ENCODE measurements at regions not wholly inside any gene's neighbourhood (a gene's known extent, or its start where the extent isn't known, plus 50 kb on each side); places are given as distances from the start of the nearest gene placed in this dataset.
"Not testable (repeated sequence)": the region's sequence is repeated elsewhere in the genome, so short reads cannot be mapped to it uniquely, and the experiment has no call there.

DNA sequence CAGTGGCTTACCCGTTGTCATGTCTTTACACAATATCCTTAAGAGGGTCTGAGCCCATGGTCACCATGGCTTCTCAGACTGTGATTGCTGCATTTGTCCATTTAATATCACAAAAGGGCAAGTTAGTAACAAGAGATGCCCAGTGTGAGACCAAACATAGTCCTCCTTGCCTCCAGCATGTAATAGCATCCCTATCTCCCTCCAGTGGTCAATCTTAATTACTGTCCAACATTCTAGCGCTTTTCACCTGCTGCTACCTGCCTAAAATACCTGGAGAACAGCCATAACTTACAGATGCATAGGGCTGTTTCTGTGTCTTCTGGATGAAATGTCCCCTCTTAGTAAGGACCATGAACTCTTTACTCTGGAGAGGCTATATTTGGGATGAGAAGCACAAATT, 267.2 kb upstream of the DAB2 start:
- H3K4me3 Mint-ChIP-seq (ENCODE audit: unreplicated experiment) = no peak overlapping the region
- H3K4me1 Mint-ChIP-seq (ENCODE audit: low read depth) = peaks cover 4% of the 10 kb centered on the region
- TF ChIP-seq, protein P1, sequence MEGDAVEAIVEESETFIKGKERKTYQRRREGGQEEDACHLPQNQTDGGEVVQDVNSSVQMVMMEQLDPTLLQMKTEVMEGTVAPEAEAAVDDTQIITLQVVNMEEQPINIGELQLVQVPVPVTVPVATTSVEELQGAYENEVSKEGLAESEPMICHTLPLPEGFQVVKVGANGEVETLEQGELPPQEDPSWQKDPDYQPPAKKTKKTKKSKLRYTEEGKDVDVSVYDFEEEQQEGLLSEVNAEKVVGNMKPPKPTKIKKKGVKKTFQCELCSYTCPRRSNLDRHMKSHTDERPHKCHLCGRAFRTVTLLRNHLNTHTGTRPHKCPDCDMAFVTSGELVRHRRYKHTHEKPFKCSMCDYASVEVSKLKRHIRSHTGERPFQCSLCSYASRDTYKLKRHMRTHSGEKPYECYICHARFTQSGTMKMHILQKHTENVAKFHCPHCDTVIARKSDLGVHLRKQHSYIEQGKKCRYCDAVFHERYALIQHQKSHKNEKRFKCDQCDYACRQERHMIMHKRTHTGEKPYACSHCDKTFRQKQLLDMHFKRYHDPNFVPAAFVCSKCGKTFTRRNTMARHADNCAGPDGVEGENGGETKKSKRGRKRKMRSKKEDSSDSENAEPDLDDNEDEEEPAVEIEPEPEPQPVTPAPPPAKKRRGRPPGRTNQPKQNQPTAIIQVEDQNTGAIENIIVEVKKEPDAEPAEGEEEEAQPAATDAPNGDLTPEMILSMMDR (IDR thresholded peaks at IDR 0.05) = peak; percentile 53
- H3K9me3 Mint-ChIP-seq (ENCODE audit: low read depth) = peaks cover 7% of the 10 kb centered on the region
- no peak for DNase-seq (ENCODE audit: low spot score)
- peaks cover 2% of the 10 kb centered on the region for H3K36me3 Mint-ChIP-seq (ENCODE audit: low read depth)
- no peak overlapping the region for H3K27ac Mint-ChIP-seq (ENCODE audit: unreplicated experiment)
- peaks cover 17% of the 10 kb centered on the region for H3K27me3 Mint-ChIP-seq (ENCODE audit: low read depth)

DNA sequence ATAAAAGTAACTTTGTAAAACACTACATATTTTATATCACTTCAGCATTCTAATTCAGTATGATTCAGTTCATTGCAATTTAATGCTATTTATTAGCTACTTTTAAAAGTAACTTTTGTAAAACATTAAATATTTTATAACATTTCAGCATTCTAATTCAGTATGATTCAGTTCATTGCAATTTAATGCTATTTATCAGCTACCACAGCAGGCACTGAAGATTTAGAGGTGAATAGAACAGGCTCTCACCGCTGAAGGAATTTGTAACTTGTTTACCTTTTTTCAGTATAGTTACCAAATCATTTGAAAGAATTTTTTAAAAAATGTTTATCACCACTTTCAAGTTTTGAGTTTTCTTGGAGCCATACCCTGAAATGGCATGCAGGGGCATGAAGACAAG, 266.4 kb upstream of the DAB2 start:
- peaks cover 26% of the 10 kb centered on the region for H3K27me3 Mint-ChIP-seq (ENCODE audit: low read depth)
- no peak for DNase-seq (ENCODE audit: low spot score)
- H3K9me3 Mint-ChIP-seq (ENCODE audit: low read depth) = peaks cover 15% of the 10 kb centered on the region
- H3K4me3 Mint-ChIP-seq (ENCODE audit: unreplicated experiment) = no peak overlapping the region
- peaks cover 2% of the 10 kb centered on the region for H3K36me3 Mint-ChIP-seq (ENCODE audit: low read depth)
- no peaks in the 10 kb centered on the region for H3K4me1 Mint-ChIP-seq (ENCODE audit: low read depth)
- no peak overlapping the region for H3K27ac Mint-ChIP-seq (ENCODE audit: unreplicated experiment)
- TF ChIP-seq, protein P1 (IDR thresholded peaks at IDR 0.05) = no peak

DNA sequence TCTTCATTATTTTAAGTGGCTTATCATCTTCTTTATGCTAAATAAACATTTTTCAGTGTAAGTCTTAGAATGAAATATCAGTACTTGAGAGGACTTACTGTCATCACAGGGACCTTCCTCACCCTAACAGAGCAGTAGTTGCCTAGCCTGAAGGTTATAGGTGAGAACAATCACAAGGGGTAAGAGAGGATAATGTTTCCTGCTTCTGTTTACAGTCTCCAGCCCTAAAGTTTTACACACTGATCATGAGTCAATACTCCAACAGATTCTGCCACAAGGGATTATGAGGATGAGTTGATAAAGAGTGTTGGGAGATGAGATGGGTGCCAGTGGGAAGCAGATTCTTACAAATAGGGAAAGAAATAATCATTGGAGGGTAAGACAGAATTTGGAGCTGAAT, 265.1 kb upstream of the DAB2 start:
- Mint-ChIP-seq H3K4me3 (ENCODE audit: unreplicated experiment) (no peak overlapping the region), H3K27ac (ENCODE audit: unreplicated experiment) (no peak overlapping the region), H3K27me3 (ENCODE audit: low read depth) (peaks cover 35% of the 10 kb centered on the region), H3K9me3 (ENCODE audit: low read depth) (peaks cover 18% of the 10 kb centered on the region), H3K4me1 (ENCODE audit: low read depth) (no peaks in the 10 kb centered on the region), H3K36me3 (ENCODE audit: low read depth) (peaks cover 5% of the 10 kb centered on the region)
- TF ChIP-seq, protein P1 (IDR thresholded peaks at IDR 0.05) = no peak
- DNase-seq (ENCODE audit: low spot score) = no peak

DNA sequence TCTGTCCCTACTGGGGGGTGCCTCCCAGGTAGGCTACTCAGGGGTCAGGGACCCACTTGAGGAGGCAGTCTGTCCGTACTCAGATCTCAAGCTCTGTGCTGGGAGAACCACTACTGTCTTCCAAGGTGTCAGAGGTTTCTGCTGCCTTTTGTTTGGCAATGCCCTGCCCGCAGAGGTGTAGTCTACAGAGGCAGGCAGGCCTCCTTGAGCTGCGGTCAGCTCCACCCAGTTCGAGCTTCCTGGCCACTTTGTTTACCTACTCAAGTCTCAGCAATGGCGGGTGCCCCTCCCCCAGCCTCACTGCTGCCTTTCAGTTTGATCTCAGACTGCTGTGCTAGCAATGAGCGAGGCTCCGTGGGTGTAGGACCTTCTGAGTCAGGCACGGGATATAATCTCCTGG, 263.1 kb upstream of the DAB2 start:
- DNase-seq (ENCODE audit: low spot score); H3K27ac Mint-ChIP-seq (ENCODE audit: unreplicated experiment); H3K4me1 Mint-ChIP-seq (ENCODE audit: low read depth); H3K4me3 Mint-ChIP-seq (ENCODE audit: unreplicated experiment); H3K36me3 Mint-ChIP-seq (ENCODE audit: low read depth): not testable (repeated sequence)
- peaks cover 25% of the 10 kb centered on the region for H3K9me3 Mint-ChIP-seq (ENCODE audit: low read depth)
- H3K27me3 Mint-ChIP-seq (ENCODE audit: low read depth) = peaks cover 25% of the 10 kb centered on the region

DNA sequence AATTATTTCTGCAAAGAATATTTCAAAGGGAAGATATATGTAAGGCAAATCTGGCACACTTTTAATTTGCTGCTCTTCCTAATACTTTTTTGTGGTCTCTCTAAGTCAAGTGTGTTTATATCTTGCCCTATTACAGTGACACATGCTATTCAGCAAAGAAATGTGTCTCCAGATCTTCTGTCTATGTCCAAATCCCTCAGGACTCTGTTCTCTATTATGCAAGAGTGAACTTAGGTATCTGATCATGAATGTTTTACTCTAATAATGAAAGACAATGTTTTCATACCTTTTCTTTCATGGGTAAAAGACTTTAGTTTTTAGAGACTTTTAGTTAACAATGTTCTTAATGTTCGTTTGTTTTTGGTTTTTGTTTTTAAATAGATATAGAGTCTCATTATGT, 255.4 kb upstream of the DAB2 start:
- no peak overlapping the region for H3K27ac Mint-ChIP-seq (ENCODE audit: unreplicated experiment)
- TF ChIP-seq, protein P1 (IDR thresholded peaks at IDR 0.05) = no peak
- H3K4me1 Mint-ChIP-seq (ENCODE audit: low read depth) = peaks cover 5% of the 10 kb centered on the region
- peaks cover under 1% of the 10 kb centered on the region for H3K36me3 Mint-ChIP-seq (ENCODE audit: low read depth)
- H3K9me3 Mint-ChIP-seq (ENCODE audit: low read depth) = peaks cover 13% of the 10 kb centered on the region
- no peak overlapping the region for H3K4me3 Mint-ChIP-seq (ENCODE audit: unreplicated experiment)
- peaks cover 12% of the 10 kb centered on the region for H3K27me3 Mint-ChIP-seq (ENCODE audit: low read depth)
- no peak for DNase-seq (ENCODE audit: low spot score)

DNA sequence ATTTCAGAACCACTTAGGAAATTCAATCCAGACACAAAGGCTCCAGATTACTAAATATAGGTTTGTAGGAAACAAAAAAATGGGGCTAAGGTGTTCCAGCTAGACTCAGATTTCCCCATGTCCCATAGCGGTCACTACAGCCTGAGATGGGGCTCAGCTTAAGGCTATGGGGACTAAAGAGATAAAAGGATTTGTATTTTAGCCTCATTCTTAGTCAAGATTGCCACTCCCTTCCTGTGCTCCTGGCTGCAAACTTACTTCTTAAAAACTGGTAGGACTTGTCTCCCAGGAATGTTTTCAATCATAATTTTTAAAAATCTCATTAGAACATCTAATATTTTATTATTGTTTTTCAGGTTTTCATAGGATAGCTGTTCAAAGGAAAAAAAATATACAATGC, 253.8 kb upstream of the DAB2 start:
- peaks cover 5% of the 10 kb centered on the region for H3K4me1 Mint-ChIP-seq (ENCODE audit: low read depth)
- TF ChIP-seq, protein P1 (IDR thresholded peaks at IDR 0.05) = no peak
- peaks cover 15% of the 10 kb centered on the region for H3K27me3 Mint-ChIP-seq (ENCODE audit: low read depth)
- H3K4me3 Mint-ChIP-seq (ENCODE audit: unreplicated experiment) = no peak overlapping the region
- no peak overlapping the region for H3K27ac Mint-ChIP-seq (ENCODE audit: unreplicated experiment)
- peaks cover 9% of the 10 kb centered on the region for H3K9me3 Mint-ChIP-seq (ENCODE audit: low read depth)
- peaks cover 1% of the 10 kb centered on the region for H3K36me3 Mint-ChIP-seq (ENCODE audit: low read depth)
- no peak for DNase-seq (ENCODE audit: low spot score)
